ENCODE measurements at regions not wholly inside any gene's neighbourhood (a gene's known extent, or its start where the extent isn't known, plus 50 kb on each side); places are given as distances from the start of the nearest gene placed in this dataset.
A peak's percentile ranks its signal among the peaks of the same experiment; 100 is the strongest.

GRCh38 chr9:31336386-31336785, 1048.1 kb upstream of the ACO1 start:
- Histone ChIP-seq H3K9me3 (ENCODE audit: control insufficient read depth, insufficient read depth, low read length) (no peaks in the 10 kb centered on the region), H3K27me3 (ENCODE audit: control insufficient read depth, insufficient read depth, low read length) (no peaks in the 10 kb centered on the region), H3K27ac (ENCODE audit: low read length) (peak overlapping the region; percentile 6), H3K4me3 (ENCODE audit: low read length) (no peak overlapping the region), H3K4me1 (ENCODE audit: control insufficient read depth, insufficient read depth, low read length) (peaks cover 13% of the 10 kb centered on the region), H3K36me3 (ENCODE audit: control insufficient read depth, insufficient read depth, low read length) (no peaks in the 10 kb centered on the region)
- Mint-ChIP-seq H3K36me3 (no peaks in the 10 kb centered on the region), H3K27me3 (ENCODE audit: low read depth in 2 of 2) (no peaks in the 10 kb centered on the region), H3K27ac (peak overlapping the region in 1 of 2 donors; percentile 8), H3K4me3 (peak overlapping the region; percentile 10), H3K9me3 (no peaks in the 10 kb centered on the region), H3K4me1 (peaks cover 5 to 16% of the 10 kb centered on the region in 2 donors)
- no peak for DNase-seq
- no CpG with 5 or more reads among the region's 1 CpG for WGBS (ENCODE audit: insufficient coverage)
- ATAC-seq: no peak
- intact Hi-C loops (cut with micrococcal nuclease): no loop called here
- no peak for TF ChIP-seq CTCF (IDR thresholded peaks at IDR 0.05)

GRCh38 chr9:31336841-31337240, 1047.6 kb upstream of the ACO1 start:
- H3K36me3 ChIP-seq (ENCODE audit: control insufficient read depth, insufficient read depth, low read length): no peaks in the 10 kb centered on the region
- Mint-ChIP-seq H3K27ac (no peak overlapping the region), H3K4me1 (peaks cover 5 to 16% of the 10 kb centered on the region in 2 donors), H3K36me3 (no peaks in the 10 kb centered on the region), H3K4me3 (no peak overlapping the region), H3K27me3 (ENCODE audit: low read depth in 2 of 2) (no peaks in the 10 kb centered on the region), H3K9me3 (no peaks in the 10 kb centered on the region)
- no peaks in the 10 kb centered on the region for H3K27me3 ChIP-seq (ENCODE audit: control insufficient read depth, insufficient read depth, low read length)
- no peak overlapping the region for H3K27ac ChIP-seq (ENCODE audit: low read length)
- no peak overlapping the region for H3K4me3 ChIP-seq (ENCODE audit: low read length)
- no peaks in the 10 kb centered on the region for H3K9me3 ChIP-seq (ENCODE audit: control insufficient read depth, insufficient read depth, low read length)
- WGBS (ENCODE audit: insufficient coverage): 83% methylated on average over 1 of the region's 1 CpG
- H3K4me1 ChIP-seq (ENCODE audit: control insufficient read depth, insufficient read depth, low read length): peaks cover 13% of the 10 kb centered on the region
- DNase-seq (no peak), ATAC-seq (no peak)
- no peak for TF ChIP-seq CTCF (IDR thresholded peaks at IDR 0.05)
- intact Hi-C loops (cut with micrococcal nuclease): no loop called here

- peaks cover 9 to 19% of the 10 kb centered on the region in 2 donors for H3K4me1 Mint-ChIP-seq
- DNase-seq: peak in 1 of 2 donors; percentile 84
- Histone ChIP-seq H3K27ac (ENCODE audit: low read length) (peak overlapping the region; percentile 78), H3K27me3 (ENCODE audit: control insufficient read depth, insufficient read depth, low read length) (no peaks in the 10 kb centered on the region), H3K9me3 (ENCODE audit: control insufficient read depth, insufficient read depth, low read length) (no peaks in the 10 kb centered on the region), H3K36me3 (ENCODE audit: control insufficient read depth, insufficient read depth, low read length) (no peaks in the 10 kb centered on the region), H3K4me1 (ENCODE audit: control insufficient read depth, insufficient read depth, low read length) (peaks cover 3% of the 10 kb centered on the region), H3K4me3 (ENCODE audit: low read length) (no peak overlapping the region)
- peaks cover 12% of the 10 kb centered on the region for H3K36me3 Mint-ChIP-seq
- H3K9me3 Mint-ChIP-seq: peaks cover 0 to 2% of the 10 kb centered on the region in 2 donors
- peak; percentile 90 to 99 (median 97) for ATAC-seq
- WGBS (ENCODE audit: insufficient coverage): 60% methylated on average over 4 of the region's 6 CpGs
- H3K27ac Mint-ChIP-seq: peak overlapping the region; percentile 89 to 92
- TF ChIP-seq CTCF (IDR thresholded peaks at IDR 0.05): no peak
- intact Hi-C loops (cut with micrococcal nuclease): no loop called here
- no peaks in the 10 kb centered on the region for H3K27me3 Mint-ChIP-seq (ENCODE audit: low read depth in 2 of 2)
- H3K4me3 Mint-ChIP-seq: peak overlapping the region; percentile 60
Observed at GRCh38 chr9:31347082-31347617, 1037.3 kb upstream of the ACO1 start.
